ENCODE measurements at regions not wholly inside any gene's neighbourhood (a gene's known extent, or its start where the extent isn't known, plus 50 kb on each side); places are given as distances from the start of the nearest gene placed in this dataset.

DNA sequence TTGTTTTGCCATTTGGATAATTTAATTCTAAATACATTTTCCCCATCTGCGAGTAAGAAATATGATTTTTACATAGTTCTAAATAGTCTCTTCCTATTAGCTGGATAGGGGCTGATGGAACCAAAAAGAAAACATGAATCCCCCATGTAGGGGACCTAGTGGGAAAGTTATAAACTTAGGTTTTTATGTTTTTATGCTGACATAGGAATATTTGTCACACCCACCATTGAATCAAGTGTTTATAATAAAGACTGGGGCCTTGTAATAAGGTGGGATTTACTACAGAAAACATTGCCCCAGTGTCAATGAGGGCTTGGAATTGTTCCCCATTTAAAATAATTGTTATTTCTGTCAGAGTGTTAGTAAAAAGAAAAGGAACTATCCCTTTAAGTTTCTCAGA, 2506.6 kb downstream of the PCDH7 start:
- Histone ChIP-seq H3K4me3 (no peak overlapping the region), H3K9me3 (peaks cover 0 to 5% (median 0%) of the 10 kb centered on the region in 4 donors), H3K36me3 (no peaks in the 10 kb centered on the region), H3K4me1 (no peaks in the 10 kb centered on the region), H3K27me3 (no peaks in the 10 kb centered on the region), H3K27ac (no peak overlapping the region)
- no peak for TF ChIP-seq POLR2A (IDR thresholded peaks at IDR 0.05)
- TF ChIP-seq CTCF (IDR thresholded peaks at IDR 0.05), result no peak
- TF ChIP-seq EP300 (IDR thresholded peaks at IDR 0.05), result no peak
- DNase-seq (ENCODE audit: low spot score in 2 of 2), result no peak
- 88 to 90% methylated on average over 1 of the region's 1 CpG for WGBS, 2 donors

DNA sequence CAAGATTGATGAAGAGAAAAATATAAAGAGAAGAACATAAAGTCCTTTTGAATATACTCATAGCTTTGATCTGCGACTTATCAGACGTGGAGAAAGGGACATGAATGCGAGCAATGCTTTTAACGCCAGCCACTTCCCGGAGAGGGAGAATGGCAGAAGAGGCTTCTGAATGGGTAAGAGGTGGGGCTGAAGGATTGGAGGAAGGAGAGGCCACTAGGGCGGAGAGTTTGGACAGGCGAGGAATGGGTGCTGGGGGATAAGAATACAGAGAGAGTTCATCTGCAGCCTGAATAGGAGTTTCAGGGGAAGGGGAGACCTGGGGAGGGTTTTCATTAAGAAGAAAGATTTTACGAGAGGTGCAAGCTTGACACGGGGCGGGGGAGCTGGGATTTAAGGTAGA, 2534.9 kb downstream of the PCDH7 start:
- Histone ChIP-seq H3K27ac (no peak overlapping the region), H3K4me1 (no peaks in the 10 kb centered on the region), H3K4me3 (no peak overlapping the region), H3K27me3 (no peaks in the 10 kb centered on the region), H3K9me3 (no peaks in the 10 kb centered on the region), H3K36me3 (no peaks in the 10 kb centered on the region)
- no peak for TF ChIP-seq EP300 (IDR thresholded peaks at IDR 0.05)
- TF ChIP-seq POLR2A (IDR thresholded peaks at IDR 0.05), result no peak
- TF ChIP-seq CTCF (IDR thresholded peaks at IDR 0.05), result no peak
- 91 to 92% methylated on average over 10 of the region's 10 CpGs for WGBS, 2 donors
- DNase-seq (ENCODE audit: low spot score in 2 of 2), result no peak

DNA sequence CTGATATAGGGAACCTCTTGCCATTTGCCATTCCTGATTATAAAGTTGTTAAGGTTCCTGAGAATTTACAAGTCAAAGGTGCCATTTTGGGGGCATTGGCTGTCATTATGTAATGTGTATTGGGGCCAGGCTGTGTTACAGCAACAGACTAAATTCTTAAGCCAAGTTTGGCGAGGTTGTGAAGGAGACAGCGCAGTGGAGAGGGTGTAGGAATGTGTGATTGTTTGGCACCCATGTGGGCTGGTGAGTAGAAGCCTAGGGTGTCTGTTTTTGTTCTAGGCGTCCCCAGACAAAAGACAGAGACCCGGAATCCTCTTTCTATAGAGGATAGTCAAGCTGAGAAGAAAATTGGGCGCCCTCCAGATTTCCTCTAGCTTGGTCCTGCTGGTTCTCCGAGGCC, 2535.3 kb downstream of the PCDH7 start:
- no peak overlapping the region for H3K4me3 ChIP-seq
- no peak for TF ChIP-seq POLR2A (IDR thresholded peaks at IDR 0.05)
- no peak for TF ChIP-seq CTCF (IDR thresholded peaks at IDR 0.05)
- no peak for TF ChIP-seq EP300 (IDR thresholded peaks at IDR 0.05)
- no peaks in the 10 kb centered on the region for H3K27me3 ChIP-seq
- H3K27ac ChIP-seq, result no peak overlapping the region
- no peaks in the 10 kb centered on the region for H3K9me3 ChIP-seq
- no peaks in the 10 kb centered on the region for H3K4me1 ChIP-seq
- DNase-seq (ENCODE audit: low spot score in 2 of 2), result no peak
- 84 to 88% methylated on average over 6 of the region's 6 CpGs for WGBS, 2 donors
- no peaks in the 10 kb centered on the region for H3K36me3 ChIP-seq

- WGBS, 2 donors, result 73 to 74% methylated on average over 2 of the region's 2 CpGs
- Histone ChIP-seq H3K4me1 (no peaks in the 10 kb centered on the region), H3K27ac (no peak overlapping the region)
Measured at GRCh38 chr4:33262824-33263223, 2542.7 kb downstream of the PCDH7 start.

DNA sequence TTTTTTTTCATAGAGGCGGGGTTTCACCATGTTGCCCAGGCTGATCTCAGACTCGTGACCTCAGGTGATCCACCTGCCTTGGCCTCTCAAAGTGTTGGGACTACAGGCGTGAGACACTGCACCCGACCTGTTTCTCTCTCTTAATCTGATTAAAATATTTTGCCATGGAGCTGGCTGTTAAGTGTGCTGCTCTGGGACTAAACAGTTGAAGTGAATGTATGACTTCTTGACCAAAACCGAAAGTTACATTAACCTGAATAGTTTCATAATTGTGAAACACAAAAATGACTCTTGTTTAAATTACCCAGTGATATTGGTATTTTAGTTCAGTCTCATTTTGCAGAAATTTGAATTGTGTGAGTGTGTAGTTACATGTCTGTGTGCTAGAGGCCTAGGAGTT, 2548.6 kb downstream of the PCDH7 start:
- no peaks in the 10 kb centered on the region for H3K4me1 ChIP-seq
- no peaks in the 10 kb centered on the region for H3K27me3 ChIP-seq
- H3K36me3 ChIP-seq, result no peaks in the 10 kb centered on the region
- no peak for DNase-seq (ENCODE audit: low spot score in 2 of 2)
- TF ChIP-seq CTCF (IDR thresholded peaks at IDR 0.05) (no peak), POLR2A (IDR thresholded peaks at IDR 0.05) (no peak), EP300 (IDR thresholded peaks at IDR 0.05) (no peak)
- no peak overlapping the region for H3K27ac ChIP-seq
- no peaks in the 10 kb centered on the region for H3K9me3 ChIP-seq
- 91 to 93% methylated on average over 5 of the region's 5 CpGs for WGBS, 2 donors
- H3K4me3 ChIP-seq, result no peak overlapping the region

More at GRCh38 chr4:33262824-33263223, 2542.7 kb downstream of the PCDH7 start:
- TF ChIP-seq CTCF (IDR thresholded peaks at IDR 0.05), result no peak
- H3K4me3 ChIP-seq, result no peak overlapping the region
- DNase-seq (ENCODE audit: low spot score in 2 of 2), result no peak
- H3K36me3 ChIP-seq, result no peaks in the 10 kb centered on the region
- H3K27me3 ChIP-seq, result no peaks in the 10 kb centered on the region
- H3K9me3 ChIP-seq, result no peaks in the 10 kb centered on the region
